ENCODE measurements at regions not wholly inside any gene's neighbourhood (a gene's known extent, or its start where the extent isn't known, plus 50 kb on each side); places are given as distances from the start of the nearest gene placed in this dataset.

DNA sequence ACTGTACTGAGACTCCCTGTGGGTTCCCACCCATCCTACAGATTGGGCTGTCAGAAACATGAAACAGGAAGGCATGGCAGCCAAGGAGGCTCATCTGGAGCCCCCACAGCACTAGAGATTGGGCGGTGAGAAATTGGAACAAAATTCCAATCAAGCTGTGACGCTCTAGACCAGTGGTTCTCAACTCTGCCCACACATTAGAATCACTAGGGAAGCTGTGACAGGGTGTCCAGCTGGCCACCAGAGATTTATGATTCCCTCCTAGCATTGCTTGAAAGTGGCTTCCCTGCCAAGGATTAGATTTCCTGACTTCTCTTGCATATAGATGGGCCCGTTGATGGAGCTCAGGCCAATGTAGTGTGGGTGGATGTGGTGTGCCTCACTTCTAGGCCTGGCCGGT is 187.5 kb upstream of the ZC3H12A start:
- Mint-ChIP-seq H3K27ac (no peak overlapping the region), H3K27me3 (peaks cover 54% of the 10 kb centered on the region), H3K4me3 (ENCODE audit: low read depth) (no peak overlapping the region), H3K4me1 (ENCODE audit: low read depth) (no peaks in the 10 kb centered on the region), H3K36me3 (ENCODE audit: insufficient read depth) (no peaks in the 10 kb centered on the region), H3K9me3 (ENCODE audit: low read depth) (no peaks in the 10 kb centered on the region)
- TF ChIP-seq, protein P1, sequence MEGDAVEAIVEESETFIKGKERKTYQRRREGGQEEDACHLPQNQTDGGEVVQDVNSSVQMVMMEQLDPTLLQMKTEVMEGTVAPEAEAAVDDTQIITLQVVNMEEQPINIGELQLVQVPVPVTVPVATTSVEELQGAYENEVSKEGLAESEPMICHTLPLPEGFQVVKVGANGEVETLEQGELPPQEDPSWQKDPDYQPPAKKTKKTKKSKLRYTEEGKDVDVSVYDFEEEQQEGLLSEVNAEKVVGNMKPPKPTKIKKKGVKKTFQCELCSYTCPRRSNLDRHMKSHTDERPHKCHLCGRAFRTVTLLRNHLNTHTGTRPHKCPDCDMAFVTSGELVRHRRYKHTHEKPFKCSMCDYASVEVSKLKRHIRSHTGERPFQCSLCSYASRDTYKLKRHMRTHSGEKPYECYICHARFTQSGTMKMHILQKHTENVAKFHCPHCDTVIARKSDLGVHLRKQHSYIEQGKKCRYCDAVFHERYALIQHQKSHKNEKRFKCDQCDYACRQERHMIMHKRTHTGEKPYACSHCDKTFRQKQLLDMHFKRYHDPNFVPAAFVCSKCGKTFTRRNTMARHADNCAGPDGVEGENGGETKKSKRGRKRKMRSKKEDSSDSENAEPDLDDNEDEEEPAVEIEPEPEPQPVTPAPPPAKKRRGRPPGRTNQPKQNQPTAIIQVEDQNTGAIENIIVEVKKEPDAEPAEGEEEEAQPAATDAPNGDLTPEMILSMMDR (IDR thresholded peaks at IDR 0.05; ENCODE audit: unreplicated experiment), result no peak
- DNase-seq (ENCODE audit: low spot score, unreplicated experiment), result no peak

DNA sequence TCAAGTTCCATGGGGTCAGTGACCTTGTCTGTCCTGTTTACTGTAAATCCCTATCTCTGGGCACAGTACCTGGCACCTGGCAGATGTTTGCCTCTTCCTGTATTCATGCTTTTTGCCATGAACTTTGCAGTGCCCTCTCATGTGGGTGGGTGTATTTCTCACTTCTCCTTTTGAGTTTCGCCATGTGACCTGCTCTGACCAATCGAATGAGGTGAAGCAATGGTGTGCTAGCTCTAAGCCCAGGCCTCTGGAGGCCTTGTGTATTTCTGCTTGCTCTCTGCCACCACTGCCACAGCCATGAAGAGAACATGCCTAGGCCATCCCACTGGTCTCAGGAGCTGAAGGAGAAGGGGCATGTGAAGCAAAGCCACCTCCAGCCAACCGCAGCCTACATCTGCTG is 185.5 kb upstream of the ZC3H12A start:
- Mint-ChIP-seq H3K9me3 (ENCODE audit: low read depth) (no peaks in the 10 kb centered on the region), H3K27me3 (peaks cover 37% of the 10 kb centered on the region), H3K27ac (no peak overlapping the region), H3K4me1 (ENCODE audit: low read depth) (no peaks in the 10 kb centered on the region), H3K4me3 (ENCODE audit: low read depth) (no peak overlapping the region), H3K36me3 (ENCODE audit: insufficient read depth) (no peaks in the 10 kb centered on the region)
- TF ChIP-seq, protein P1 (IDR thresholded peaks at IDR 0.05; ENCODE audit: unreplicated experiment), result no peak
- no peak for DNase-seq (ENCODE audit: low spot score, unreplicated experiment)

- Mint-ChIP-seq H3K9me3 (ENCODE audit: low read depth) (no peaks in the 10 kb centered on the region), H3K27me3 (peaks cover 43% of the 10 kb centered on the region), H3K4me3 (ENCODE audit: low read depth) (no peak overlapping the region), H3K27ac (no peak overlapping the region), H3K36me3 (ENCODE audit: insufficient read depth) (no peaks in the 10 kb centered on the region), H3K4me1 (ENCODE audit: low read depth) (peaks cover 3% of the 10 kb centered on the region)
- TF ChIP-seq, protein P1 (IDR thresholded peaks at IDR 0.05; ENCODE audit: unreplicated experiment), result no peak
- DNase-seq (ENCODE audit: low spot score, unreplicated experiment), result no peak
Measured at GRCh38 chr1:37290718-37291117, 183.7 kb upstream of the ZC3H12A start.

GRCh38 chr1:37292789-37293188 is 181.6 kb upstream of the ZC3H12A start:
- Mint-ChIP-seq H3K4me3 (ENCODE audit: low read depth) (no peak overlapping the region), H3K36me3 (ENCODE audit: insufficient read depth) (no peaks in the 10 kb centered on the region), H3K27ac (no peak overlapping the region), H3K4me1 (ENCODE audit: low read depth) (peaks cover 3% of the 10 kb centered on the region), H3K9me3 (ENCODE audit: low read depth) (no peaks in the 10 kb centered on the region), H3K27me3 (peaks cover 61% of the 10 kb centered on the region)
- no peak for DNase-seq (ENCODE audit: low spot score, unreplicated experiment)
- TF ChIP-seq, protein P1 (IDR thresholded peaks at IDR 0.05; ENCODE audit: unreplicated experiment), result no peak

- Mint-ChIP-seq H3K27me3 (peaks cover 59% of the 10 kb centered on the region), H3K4me1 (ENCODE audit: low read depth) (peaks cover 3% of the 10 kb centered on the region), H3K36me3 (ENCODE audit: insufficient read depth) (no peaks in the 10 kb centered on the region), H3K27ac (no peak overlapping the region), H3K4me3 (ENCODE audit: low read depth) (no peak overlapping the region), H3K9me3 (ENCODE audit: low read depth) (no peaks in the 10 kb centered on the region)
- DNase-seq (ENCODE audit: low spot score, unreplicated experiment), result no peak
- TF ChIP-seq, protein P1 (IDR thresholded peaks at IDR 0.05; ENCODE audit: unreplicated experiment), result no peak
Measured at GRCh38 chr1:37294096-37294495, 180.3 kb upstream of the ZC3H12A start.
